ENCODE measurements at regions not wholly inside any gene's neighbourhood (a gene's known extent, or its start where the extent isn't known, plus 50 kb on each side); places are given as distances from the start of the nearest gene placed in this dataset.

DNA sequence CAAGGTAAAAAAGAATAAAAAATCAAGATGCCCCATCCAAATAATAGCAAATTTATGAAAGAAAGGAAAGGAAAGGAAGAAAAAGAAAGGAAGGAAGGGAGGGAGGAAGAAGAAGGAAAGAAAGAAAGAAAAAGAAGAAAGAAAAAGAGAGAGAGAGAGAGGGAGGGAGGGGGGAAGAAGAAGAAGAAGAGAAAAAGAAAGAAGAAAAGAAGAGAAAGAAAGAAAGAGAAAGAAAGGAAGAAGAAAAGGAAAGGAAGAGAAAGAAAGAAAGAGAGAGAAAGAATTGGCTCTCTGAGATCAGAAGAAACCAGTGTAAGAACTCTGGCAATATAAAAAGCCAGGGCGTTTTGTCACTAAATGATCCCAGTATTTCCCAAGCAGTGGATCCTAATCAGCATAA is 401.7 kb downstream of the EPHA7 start:
- no peak for DNase-seq
- Histone ChIP-seq H3K36me3 (ENCODE audit: control insufficient read depth in 4 of 4, insufficient read depth in 4 of 4, low read length in 3 of 4) (no peaks in the 10 kb centered on the region), H3K9me3 (ENCODE audit: control extremely low read depth in 1 of 5, control insufficient read depth in 4 of 5, insufficient read depth in 2 of 5, low read depth in 1 of 5, low read length in 4 of 5) (no peaks in the 10 kb centered on the region), H3K4me3 (ENCODE audit: control insufficient read depth in 1 of 7, extremely low read depth in 1 of 7, insufficient read depth in 4 of 7, low read depth in 2 of 7, low read length in 6 of 7) (no peak overlapping the region), H3K27ac (ENCODE audit: insufficient read depth in 1 of 2, low read depth in 1 of 2, low read length in 2 of 2, poor library complexity in 1 of 2, severe bottlenecking in 2 of 2) (no peak overlapping the region), H3K4me1 (ENCODE audit: control extremely low read depth in 1 of 4, control insufficient read depth in 4 of 4, insufficient read depth in 4 of 4, low read length in 3 of 4) (no peaks in the 10 kb centered on the region), H3K27me3 (replicated peaks in 2 of 5; ENCODE audit: control insufficient read depth in 4 of 5, insufficient read depth in 5 of 5, low read length in 4 of 5) (peaks cover 0 to 2% (median 0%) of the 10 kb centered on the region in 5 experiments)
- ChIA-PET CTCF (no interaction called here), POLR2A (no interaction called here)
- 83% methylated on average over 1 of the region's 1 CpG for WGBS (ENCODE audit: insufficient coverage)

DNA sequence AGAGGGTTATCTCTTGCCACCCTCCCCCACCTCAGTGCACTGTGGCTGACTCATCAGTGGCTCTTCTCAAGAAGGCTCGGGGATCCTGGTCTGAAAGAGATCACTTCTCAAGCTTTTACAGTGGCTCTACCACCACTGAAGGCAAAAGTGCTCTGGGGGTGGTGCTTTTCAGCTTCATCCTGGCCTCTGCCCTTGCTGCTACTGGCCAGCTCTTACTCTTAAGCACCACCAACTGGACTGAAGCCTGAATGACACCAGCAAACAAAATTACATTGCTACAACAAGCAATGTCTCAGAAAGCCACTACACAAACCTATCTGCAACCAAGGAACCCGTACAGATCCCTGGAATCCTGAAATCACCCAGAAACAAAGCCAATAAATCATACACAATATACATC is 402.1 kb downstream of the EPHA7 start:
- DNase-seq, result no peak
- 83% methylated on average over 1 of the region's 2 CpGs for WGBS (ENCODE audit: insufficient coverage)
- H3K4me3 ChIP-seq (ENCODE audit: control insufficient read depth in 1 of 7, extremely low read depth in 1 of 7, insufficient read depth in 4 of 7, low read depth in 2 of 7, low read length in 6 of 7), result no peak overlapping the region
- CTCF ChIA-PET, result no interaction called here
- no peaks in the 10 kb centered on the region for H3K36me3 ChIP-seq (ENCODE audit: control insufficient read depth in 4 of 4, insufficient read depth in 4 of 4, low read length in 3 of 4)
- POLR2A ChIA-PET, result no interaction called here
- no peak overlapping the region for H3K27ac ChIP-seq (ENCODE audit: insufficient read depth in 1 of 2, low read depth in 1 of 2, low read length in 2 of 2, poor library complexity in 1 of 2, severe bottlenecking in 2 of 2)
- no peaks in the 10 kb centered on the region for H3K9me3 ChIP-seq (ENCODE audit: control extremely low read depth in 1 of 5, control insufficient read depth in 4 of 5, insufficient read depth in 2 of 5, low read depth in 1 of 5, low read length in 4 of 5)
- H3K27me3 ChIP-seq (replicated peaks in 2 of 5; ENCODE audit: control insufficient read depth in 4 of 5, insufficient read depth in 5 of 5, low read length in 4 of 5), result peaks cover 0 to 2% (median 0%) of the 10 kb centered on the region in 5 experiments
- no peaks in the 10 kb centered on the region for H3K4me1 ChIP-seq (ENCODE audit: control extremely low read depth in 1 of 4, control insufficient read depth in 4 of 4, insufficient read depth in 4 of 4, low read length in 3 of 4)

DNA sequence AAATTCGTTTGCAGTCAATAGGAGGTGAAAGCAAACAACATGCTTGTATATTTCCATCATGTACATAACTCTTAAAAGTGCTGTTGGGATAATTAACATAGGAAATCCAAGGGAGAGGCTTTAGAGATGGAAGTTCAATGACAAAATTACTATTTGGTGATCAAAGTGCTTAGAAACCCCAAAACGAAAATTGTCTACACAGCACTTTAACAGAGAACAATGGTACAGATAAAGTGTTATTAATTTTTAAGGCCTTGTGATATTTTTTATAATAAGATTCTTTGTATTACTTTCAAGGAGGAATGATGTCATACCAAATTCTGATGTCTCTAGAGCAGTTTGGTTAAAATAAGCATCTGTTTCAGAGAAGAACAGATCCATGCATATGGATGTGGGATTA is 406.3 kb downstream of the EPHA7 start:
- Histone ChIP-seq H3K4me3 (ENCODE audit: control insufficient read depth in 1 of 7, extremely low read depth in 1 of 7, insufficient read depth in 4 of 7, low read depth in 2 of 7, low read length in 6 of 7) (no peak overlapping the region), H3K27me3 (replicated peaks in 2 of 5; ENCODE audit: control insufficient read depth in 4 of 5, insufficient read depth in 5 of 5, low read length in 4 of 5) (peaks cover 0 to 2% (median 0%) of the 10 kb centered on the region in 5 experiments), H3K36me3 (ENCODE audit: control insufficient read depth in 4 of 4, insufficient read depth in 4 of 4, low read length in 3 of 4) (no peaks in the 10 kb centered on the region), H3K27ac (ENCODE audit: insufficient read depth in 1 of 2, low read depth in 1 of 2, low read length in 2 of 2, poor library complexity in 1 of 2, severe bottlenecking in 2 of 2) (no peak overlapping the region), H3K9me3 (ENCODE audit: control extremely low read depth in 1 of 5, control insufficient read depth in 4 of 5, insufficient read depth in 2 of 5, low read depth in 1 of 5, low read length in 4 of 5) (no peaks in the 10 kb centered on the region), H3K4me1 (ENCODE audit: control extremely low read depth in 1 of 4, control insufficient read depth in 4 of 4, insufficient read depth in 4 of 4, low read length in 3 of 4) (no peaks in the 10 kb centered on the region)
- ChIA-PET POLR2A (no interaction called here), CTCF (no interaction called here)
- no peak for DNase-seq
- WGBS (ENCODE audit: insufficient coverage), result no CpG with 5 or more reads among the region's 2 CpGs

DNA sequence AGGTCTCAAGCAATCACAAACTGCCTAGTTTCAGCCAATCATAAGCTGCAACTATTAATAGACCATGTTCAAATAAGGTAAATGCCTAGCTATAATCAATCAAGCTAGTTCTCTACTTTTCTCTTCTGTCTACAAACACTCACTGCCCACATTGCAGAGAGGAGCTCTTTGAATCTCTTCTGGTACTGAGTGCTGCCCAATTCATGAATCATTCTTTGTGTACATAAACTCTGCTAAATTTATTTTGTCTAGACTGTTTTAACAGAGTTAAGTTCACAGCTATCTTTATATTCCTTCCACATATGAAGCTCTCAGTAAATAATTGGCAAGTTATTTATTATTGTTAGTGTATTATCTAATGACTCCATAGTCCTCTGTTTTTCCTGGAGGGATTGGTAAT is 411.0 kb downstream of the EPHA7 start:
- ChIA-PET POLR2A (no interaction called here), CTCF (interaction anchor here (1.0 kb wide), 1 partner anchor 46 kb away, joined by 3 read pairs; no protein-coding TSS in a partner anchor)
- Histone ChIP-seq H3K36me3 (ENCODE audit: control insufficient read depth in 4 of 4, insufficient read depth in 4 of 4, low read length in 3 of 4) (no peaks in the 10 kb centered on the region), H3K4me1 (ENCODE audit: control extremely low read depth in 1 of 4, control insufficient read depth in 4 of 4, insufficient read depth in 4 of 4, low read length in 3 of 4) (no peaks in the 10 kb centered on the region), H3K9me3 (ENCODE audit: control extremely low read depth in 1 of 5, control insufficient read depth in 4 of 5, insufficient read depth in 2 of 5, low read depth in 1 of 5, low read length in 4 of 5) (no peaks in the 10 kb centered on the region), H3K27me3 (replicated peaks in 2 of 5; ENCODE audit: control insufficient read depth in 4 of 5, insufficient read depth in 5 of 5, low read length in 4 of 5) (peaks cover 0 to 2% (median 0%) of the 10 kb centered on the region in 5 experiments), H3K27ac (ENCODE audit: insufficient read depth in 1 of 2, low read depth in 1 of 2, low read length in 2 of 2, poor library complexity in 1 of 2, severe bottlenecking in 2 of 2) (no peak overlapping the region), H3K4me3 (ENCODE audit: control insufficient read depth in 1 of 7, extremely low read depth in 1 of 7, insufficient read depth in 4 of 7, low read depth in 2 of 7, low read length in 6 of 7) (no peak overlapping the region)
- no peak for DNase-seq

DNA sequence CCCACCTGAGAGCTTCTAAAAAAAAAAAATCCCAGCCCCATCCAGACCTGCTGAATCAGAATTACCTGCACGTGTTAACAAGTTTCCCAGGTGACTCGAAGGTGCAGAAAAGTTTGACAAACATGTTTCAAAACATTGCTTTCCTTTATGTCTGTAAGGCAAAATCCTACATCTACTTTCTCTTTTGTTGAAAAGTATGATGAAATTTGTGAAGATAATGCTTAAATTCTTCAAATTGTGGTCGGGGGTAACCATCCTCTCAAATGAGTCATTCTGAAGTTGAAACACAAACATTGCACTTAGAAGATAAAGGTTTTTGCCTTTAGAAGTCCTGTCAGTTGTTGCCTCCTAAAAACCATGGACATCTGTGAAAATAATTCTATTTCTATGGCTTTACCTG is 429.7 kb downstream of the EPHA7 start:
- Histone ChIP-seq H3K4me3 (ENCODE audit: control insufficient read depth in 1 of 7, extremely low read depth in 1 of 7, insufficient read depth in 4 of 7, low read depth in 2 of 7, low read length in 6 of 7) (no peak overlapping the region), H3K27me3 (replicated peaks in 2 of 5; ENCODE audit: control insufficient read depth in 4 of 5, insufficient read depth in 5 of 5, low read length in 4 of 5) (no peaks in the 10 kb centered on the region), H3K9me3 (ENCODE audit: control extremely low read depth in 1 of 5, control insufficient read depth in 4 of 5, insufficient read depth in 2 of 5, low read depth in 1 of 5, low read length in 4 of 5) (no peaks in the 10 kb centered on the region), H3K27ac (ENCODE audit: insufficient read depth in 1 of 2, low read depth in 1 of 2, low read length in 2 of 2, poor library complexity in 1 of 2, severe bottlenecking in 2 of 2) (no peak overlapping the region), H3K36me3 (ENCODE audit: control insufficient read depth in 4 of 4, insufficient read depth in 4 of 4, low read length in 3 of 4) (no peaks in the 10 kb centered on the region), H3K4me1 (ENCODE audit: control extremely low read depth in 1 of 4, control insufficient read depth in 4 of 4, insufficient read depth in 4 of 4, low read length in 3 of 4) (no peaks in the 10 kb centered on the region)
- WGBS (ENCODE audit: insufficient coverage), result 80% methylated on average over 1 of the region's 3 CpGs
- POLR2A ChIA-PET, result no interaction called here
- DNase-seq, result no peak
- CTCF ChIA-PET, result no interaction called here

DNA sequence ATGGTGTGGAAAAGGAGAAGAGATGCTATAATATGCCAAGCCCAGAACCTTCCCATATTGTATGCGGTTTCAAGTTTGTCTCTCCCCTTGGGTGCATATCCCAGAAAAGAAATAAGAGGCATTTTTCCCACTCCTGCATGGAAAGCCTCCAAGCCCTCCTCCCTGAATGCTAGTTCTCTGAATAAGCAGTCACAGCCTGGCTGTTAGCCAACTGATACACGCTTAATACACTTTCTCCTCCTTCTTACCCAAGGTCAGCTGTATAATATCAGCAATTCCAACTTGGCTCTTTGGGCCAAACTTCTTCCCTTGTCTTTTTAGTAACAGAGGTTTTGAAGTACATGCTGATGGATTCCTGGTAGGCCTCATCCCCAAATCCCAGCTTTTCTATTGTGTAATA is 440.1 kb downstream of the EPHA7 start:
- no peak for DNase-seq
- no peak overlapping the region for H3K4me3 ChIP-seq (ENCODE audit: control insufficient read depth in 1 of 7, extremely low read depth in 1 of 7, insufficient read depth in 4 of 7, low read depth in 2 of 7, low read length in 6 of 7)
- CTCF ChIA-PET, result no interaction called here
- POLR2A ChIA-PET, result interaction anchor here (0.6 kb wide), 1 partner anchor 14 kb away, joined by 4 read pairs; no protein-coding TSS in a partner anchor
- 83% methylated on average over 1 of the region's 2 CpGs for WGBS (ENCODE audit: insufficient coverage)
- H3K9me3 ChIP-seq (ENCODE audit: control extremely low read depth in 1 of 5, control insufficient read depth in 4 of 5, insufficient read depth in 2 of 5, low read depth in 1 of 5, low read length in 4 of 5), result no peaks in the 10 kb centered on the region
- H3K4me1 ChIP-seq (ENCODE audit: control extremely low read depth in 1 of 4, control insufficient read depth in 4 of 4, insufficient read depth in 4 of 4, low read length in 3 of 4), result no peaks in the 10 kb centered on the region
- no peak overlapping the region for H3K27ac ChIP-seq (ENCODE audit: insufficient read depth in 1 of 2, low read depth in 1 of 2, low read length in 2 of 2, poor library complexity in 1 of 2, severe bottlenecking in 2 of 2)
- H3K36me3 ChIP-seq (ENCODE audit: control insufficient read depth in 4 of 4, insufficient read depth in 4 of 4, low read length in 3 of 4), result no peaks in the 10 kb centered on the region
- peaks cover 0 to 3% (median 0%) of the 10 kb centered on the region in 5 experiments for H3K27me3 ChIP-seq (replicated peaks in 2 of 5; ENCODE audit: control insufficient read depth in 4 of 5, insufficient read depth in 5 of 5, low read length in 4 of 5)

DNA sequence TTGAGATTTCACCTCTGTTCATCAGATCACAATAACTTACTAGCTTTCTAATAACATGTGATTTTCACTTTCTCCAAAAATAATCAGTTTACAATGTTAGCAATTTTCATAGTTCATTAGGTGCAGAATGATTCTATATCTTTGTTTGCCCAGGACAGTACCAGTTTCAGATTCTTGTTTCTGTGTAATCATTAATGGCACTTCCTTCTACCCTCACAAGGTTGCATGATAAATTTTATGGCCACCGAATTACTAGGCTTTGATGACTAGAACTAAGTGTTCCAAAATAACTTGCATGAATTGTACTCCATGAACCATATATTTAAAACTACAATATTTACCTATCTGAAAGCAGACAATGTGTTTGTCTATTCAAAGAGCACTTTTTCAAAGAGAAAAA is 442.3 kb downstream of the EPHA7 start:
- Histone ChIP-seq H3K9me3 (ENCODE audit: control extremely low read depth in 1 of 5, control insufficient read depth in 4 of 5, insufficient read depth in 2 of 5, low read depth in 1 of 5, low read length in 4 of 5) (no peaks in the 10 kb centered on the region), H3K27me3 (replicated peaks in 2 of 5; ENCODE audit: control insufficient read depth in 4 of 5, insufficient read depth in 5 of 5, low read length in 4 of 5) (peaks cover 0 to 3% (median 0%) of the 10 kb centered on the region in 5 experiments), H3K4me1 (ENCODE audit: control extremely low read depth in 1 of 4, control insufficient read depth in 4 of 4, insufficient read depth in 4 of 4, low read length in 3 of 4) (no peaks in the 10 kb centered on the region), H3K36me3 (ENCODE audit: control insufficient read depth in 4 of 4, insufficient read depth in 4 of 4, low read length in 3 of 4) (no peaks in the 10 kb centered on the region), H3K27ac (ENCODE audit: insufficient read depth in 1 of 2, low read depth in 1 of 2, low read length in 2 of 2, poor library complexity in 1 of 2, severe bottlenecking in 2 of 2) (no peak overlapping the region), H3K4me3 (ENCODE audit: control insufficient read depth in 1 of 7, extremely low read depth in 1 of 7, insufficient read depth in 4 of 7, low read depth in 2 of 7, low read length in 6 of 7) (no peak overlapping the region)
- POLR2A ChIA-PET, result no interaction called here
- no peak for DNase-seq
- no CpG with 5 or more reads among the region's 1 CpG for WGBS (ENCODE audit: insufficient coverage)
- CTCF ChIA-PET, result no interaction called here

All from common myeloid progenitor, CD34-positive (primary cell).